Keratinocyte (primary cell): ENCODE measurements at regions not wholly inside any gene's neighbourhood (a gene's known extent, or its start where the extent isn't known, plus 50 kb on each side); places are given as distances from the start of the nearest gene placed in this dataset.

Source experiments
- DNase-seq: peaks from one replicate; pipeline ENCODE4 v3.0.0-alpha.2; 2011; ENCODE audit warnings: low read depth, missing footprints, low spot score
- FAIRE-seq: peaks from 2 replicates; lab custom pipeline; 2011; peaks lifted over from hg19 to GRCh38; lab: Jason Lieb, UNC
- H2AFZ ChIP-seq: 2 replicates; pipeline ENCODE4 v1.6.0; 2012; ENCODE audit warnings: low read length, control low read depth, inconsistent platforms; ENCODE audit not compliant: control insufficient read depth
- H3K27ac ChIP-seq: 2 replicates; pipeline ENCODE4 v1.5.1; 2011; ENCODE audit warnings: low read length; ENCODE audit not compliant: control insufficient read depth, insufficient read depth
- H3K27me3 ChIP-seq: 3 replicates; pipeline ENCODE4 v1.6.0; 2011; ENCODE audit warnings: low read length; ENCODE audit not compliant: control insufficient read depth, insufficient read depth; ENCODE audit errors: extremely low read depth
- H3K36me3 ChIP-seq, 2 experiments: 2 replicates in 1 of 2; 3 replicates in 1 of 2; pipeline ENCODE4 v1.5.1; 2011; ENCODE audit warnings: low read length in 2 of 2, mild to moderate bottlenecking in 1 of 2; ENCODE audit not compliant: control insufficient read depth in 2 of 2, insufficient read depth in 2 of 2; ENCODE audit errors: extremely low read depth in 1 of 2
- H3K4me1 ChIP-seq: 3 replicates; pipeline ENCODE4 v1.5.1; 2011; ENCODE audit warnings: low read length; ENCODE audit not compliant: control insufficient read depth, insufficient read depth; ENCODE audit errors: extremely low read depth
- H3K4me2 ChIP-seq: 3 replicates; pipeline ENCODE4 v1.6.0; 2011; ENCODE audit warnings: low read depth, low read length; ENCODE audit not compliant: control insufficient read depth, insufficient read depth; ENCODE audit errors: extremely low read depth
- H3K4me3 ChIP-seq, 3 experiments: fragments of 200-600 bp in 1 of 3; sonication (generic) in 1 of 3; 2 replicates in 2 of 3; 3 replicates in 1 of 3; pipeline ENCODE4 v1.5.1; 2011 to 2016; ENCODE audit warnings: low read length in 3 of 3, mild to moderate bottlenecking in 3 of 3, control low read depth in 2 of 3, inconsistent platforms in 1 of 3, low read depth in 1 of 3, mixed read lengths in 1 of 3, mixed run types in 1 of 3, moderate library complexity in 1 of 3; ENCODE audit not compliant: control insufficient read depth in 2 of 3, insufficient read depth in 2 of 3; ENCODE audit errors: extremely low read depth in 1 of 3
- H3K79me2 ChIP-seq: 2 replicates; pipeline ENCODE4 v1.6.0; 2012; ENCODE audit warnings: low read length; ENCODE audit not compliant: control insufficient read depth, insufficient read depth
- H3K9ac ChIP-seq: 3 replicates; pipeline ENCODE4 v1.6.0; 2011; ENCODE audit warnings: low read length; ENCODE audit not compliant: control insufficient read depth, insufficient read depth; ENCODE audit errors: extremely low read depth
- H3K9me1 ChIP-seq: 3 replicates; pipeline ENCODE4 v1.6.0; 2011; ENCODE audit warnings: low read length; ENCODE audit not compliant: control insufficient read depth, insufficient read depth; ENCODE audit errors: extremely low read depth
- H3K9me3 ChIP-seq: 2 replicates; pipeline ENCODE4 v1.5.1; 2012; ENCODE audit warnings: low read depth, low read length; ENCODE audit not compliant: control insufficient read depth
- H4K20me1 ChIP-seq: 3 replicates; pipeline ENCODE4 v1.6.0; 2011; ENCODE audit warnings: low read length; ENCODE audit not compliant: control insufficient read depth, insufficient read depth; ENCODE audit errors: extremely low read depth
- EZH2 ChIP-seq: IDR thresholded peaks from one replicate; pipeline ENCODE4 v1.6.1; 2012; ENCODE audit warnings: inconsistent platforms, mild to moderate bottlenecking, low read length, moderate library complexity
- dilution Hi-C: fragments of 300-500 bp; cut with MboI; formaldehyde crosslinking; loops from one replicate; pipeline ENCODE4 v1.7.0; 2020; ENCODE audit warnings: low sequenced_read_pairs; ENCODE audit not compliant: extremely low pct_ligation_motif_present
- TF ChIP-seq, protein P1 (sequence below), 3 experiments: IDR thresholded peaks in 1 of 3; conservative IDR thresholded peaks in 1 of 3; optimal IDR thresholded peaks in 1 of 3; 2 replicates in 2 of 3; 3 replicates in 1 of 3; pipeline versions ENCODE3 to v1.5.1; 2011; ENCODE audit warnings: low read length in 3 of 3, mild to moderate bottlenecking in 3 of 3, moderate library complexity in 2 of 3, control low read depth in 1 of 3, inconsistent platforms in 1 of 3; ENCODE audit not compliant: insufficient read depth in 2 of 3; ENCODE audit errors: extremely low read depth in 1 of 3

GRCh38 chr10:114714281-114714741, 56.2 kb upstream of the ABLIM1 start:
- H3K9me1 ChIP-seq: no peaks in the 10 kb centered on the region
- TF ChIP-seq EZH2: no peak
- TF ChIP-seq, protein P1, sequence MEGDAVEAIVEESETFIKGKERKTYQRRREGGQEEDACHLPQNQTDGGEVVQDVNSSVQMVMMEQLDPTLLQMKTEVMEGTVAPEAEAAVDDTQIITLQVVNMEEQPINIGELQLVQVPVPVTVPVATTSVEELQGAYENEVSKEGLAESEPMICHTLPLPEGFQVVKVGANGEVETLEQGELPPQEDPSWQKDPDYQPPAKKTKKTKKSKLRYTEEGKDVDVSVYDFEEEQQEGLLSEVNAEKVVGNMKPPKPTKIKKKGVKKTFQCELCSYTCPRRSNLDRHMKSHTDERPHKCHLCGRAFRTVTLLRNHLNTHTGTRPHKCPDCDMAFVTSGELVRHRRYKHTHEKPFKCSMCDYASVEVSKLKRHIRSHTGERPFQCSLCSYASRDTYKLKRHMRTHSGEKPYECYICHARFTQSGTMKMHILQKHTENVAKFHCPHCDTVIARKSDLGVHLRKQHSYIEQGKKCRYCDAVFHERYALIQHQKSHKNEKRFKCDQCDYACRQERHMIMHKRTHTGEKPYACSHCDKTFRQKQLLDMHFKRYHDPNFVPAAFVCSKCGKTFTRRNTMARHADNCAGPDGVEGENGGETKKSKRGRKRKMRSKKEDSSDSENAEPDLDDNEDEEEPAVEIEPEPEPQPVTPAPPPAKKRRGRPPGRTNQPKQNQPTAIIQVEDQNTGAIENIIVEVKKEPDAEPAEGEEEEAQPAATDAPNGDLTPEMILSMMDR (optimal IDR thresholded peaks at IDR 0.05 in 1 of 3, IDR thresholded peaks at IDR 0.05 in 1 of 3, conservative IDR thresholded peaks at IDR 0.05 in 1 of 3; ENCODE audit: extremely low read depth in 1 of 3, insufficient read depth in 2 of 3, low read length in 3 of 3): no peak
- peak; percentile 97 for FAIRE-seq
- H3K4me1 ChIP-seq: peaks cover 10% of the 10 kb centered on the region
- H4K20me1 ChIP-seq: no peaks in the 10 kb centered on the region
- no peak overlapping the region for H3K4me2 ChIP-seq
- no peak overlapping the region for H3K9ac ChIP-seq
- no peak overlapping the region for H2AFZ ChIP-seq
- no peaks in the 10 kb centered on the region for H3K9me3 ChIP-seq
- no peaks in the 10 kb centered on the region for H3K27me3 ChIP-seq
- dilution Hi-C loops: no loop called here
- H3K4me3 ChIP-seq: no peak overlapping the region
- H3K79me2 ChIP-seq: no peaks in the 10 kb centered on the region
- DNase-seq: no peak
- H3K36me3 ChIP-seq: no peaks in the 10 kb centered on the region
- H3K27ac ChIP-seq: no peak overlapping the region

DNA sequence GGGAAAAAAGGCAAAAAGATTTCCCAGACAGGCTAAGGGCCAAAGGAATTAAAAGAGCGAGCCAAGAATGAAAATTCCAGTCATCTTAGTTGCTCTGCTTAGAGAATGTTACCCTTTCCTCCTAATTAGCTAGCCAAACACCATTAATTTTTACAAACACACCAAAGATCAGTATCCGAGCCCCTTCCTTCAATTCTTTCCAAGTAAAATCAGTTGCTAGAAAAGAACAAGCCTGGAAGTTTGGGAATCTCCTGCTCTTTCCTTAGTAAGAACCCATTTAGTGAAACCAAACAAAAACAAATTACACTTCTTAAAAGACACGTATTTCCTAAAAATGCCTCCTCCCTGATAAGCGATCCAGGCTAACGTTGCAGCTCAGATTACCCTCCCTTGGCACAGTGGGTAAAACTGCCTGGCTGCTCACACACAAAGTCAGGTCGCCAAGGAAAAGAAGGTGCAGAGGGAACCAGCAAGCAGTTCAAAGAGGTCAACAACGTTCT, 57.1 kb upstream of the ABLIM1 start:
- Histone ChIP-seq H3K27ac (no peak overlapping the region), H3K9me3 (no peaks in the 10 kb centered on the region), H4K20me1 (no peaks in the 10 kb centered on the region), H2AFZ (no peak overlapping the region), H3K27me3 (no peaks in the 10 kb centered on the region), H3K4me2 (no peak overlapping the region), H3K9me1 (no peaks in the 10 kb centered on the region), H3K4me1 (peaks cover 10% of the 10 kb centered on the region), H3K4me3 (no peak overlapping the region), H3K79me2 (no peaks in the 10 kb centered on the region), H3K36me3 (no peaks in the 10 kb centered on the region), H3K9ac (no peak overlapping the region)
- DNase-seq (no peak), FAIRE-seq (no peak)
- dilution Hi-C loops: no loop called here
- no peak for TF ChIP-seq EZH2
- TF ChIP-seq, protein P1 (optimal IDR thresholded peaks at IDR 0.05 in 1 of 3, IDR thresholded peaks at IDR 0.05 in 1 of 3, conservative IDR thresholded peaks at IDR 0.05 in 1 of 3; ENCODE audit: extremely low read depth in 1 of 3, insufficient read depth in 2 of 3, low read length in 3 of 3): no peak
